Fibroblast of lung (primary cell): ENCODE measurements at regions not wholly inside any gene's neighbourhood (a gene's known extent, or its start where the extent isn't known, plus 50 kb on each side); places are given as distances from the start of the nearest gene placed in this dataset.

Experiments used
- DNase-seq, 2 donors: peaks; one replicate each; pipeline versions ENCODE4 v3.0.0 to v3.0.0-alpha.2; 2010; ENCODE audit warnings: low read depth in 2 of 2
- H2AFZ ChIP-seq: 2 replicates; pipeline ENCODE4 v1.5.1; 2012; ENCODE audit warnings: low read length, control low read depth, inconsistent platforms
- H3K27ac ChIP-seq: 2 replicates; pipeline ENCODE4 v1.5.1; 2011; ENCODE audit warnings: low read length, control low read depth; ENCODE audit not compliant: insufficient read depth
- H3K27me3 ChIP-seq: 2 replicates; pipeline ENCODE4 v1.5.1; 2011; ENCODE audit warnings: mild to moderate bottlenecking, low read length; ENCODE audit not compliant: control insufficient read depth, insufficient read depth
- H3K36me3 ChIP-seq: 2 replicates; pipeline ENCODE4 v1.5.1; 2011; ENCODE audit warnings: low read length; ENCODE audit not compliant: control insufficient read depth, insufficient read depth
- H3K4me1 ChIP-seq: 2 replicates; pipeline ENCODE4 v1.5.1; 2011; ENCODE audit warnings: low read length; ENCODE audit not compliant: control insufficient read depth, insufficient read depth; ENCODE audit errors: extremely low read depth
- H3K4me2 ChIP-seq: 2 replicates; pipeline ENCODE4 v1.5.1; 2011; ENCODE audit warnings: low read length, control low read depth; ENCODE audit not compliant: insufficient read depth; ENCODE audit errors: extremely low read depth
- H3K4me3 ChIP-seq, 4 experiments: fragments of 200-600 bp in 1 of 4; sonication (generic) in 1 of 4; replicated peaks in 1 of 4; 2 replicates each; pipeline ENCODE4 v1.5.1; 2011 to 2016; ENCODE audit warnings: low read length in 4 of 4, low read depth in 3 of 4, mild to moderate bottlenecking in 3 of 4, control low read depth in 2 of 4, inconsistent platforms in 1 of 4, mixed read lengths in 1 of 4; ENCODE audit not compliant: insufficient read depth in 1 of 4; ENCODE audit errors: control extremely low read depth in 1 of 4
- H3K79me2 ChIP-seq: 2 replicates; pipeline ENCODE4 v1.5.1; 2012; ENCODE audit warnings: mild to moderate bottlenecking, low read length, inconsistent platforms; ENCODE audit not compliant: control insufficient read depth, insufficient read depth
- H3K9ac ChIP-seq: 2 replicates; pipeline ENCODE4 v1.5.1; 2011; ENCODE audit warnings: mild to moderate bottlenecking, low read length, control low read depth; ENCODE audit not compliant: insufficient read depth
- H3K9me3 ChIP-seq: 2 replicates; pipeline ENCODE4 v1.5.1; 2012; ENCODE audit warnings: low read depth, low read length; ENCODE audit not compliant: control insufficient read depth, insufficient read depth
- H4K20me1 ChIP-seq: 2 replicates; pipeline ENCODE4 v1.5.1; 2011; ENCODE audit warnings: low read length; ENCODE audit not compliant: control insufficient read depth, insufficient read depth; ENCODE audit errors: extremely low read depth
- CTCF ChIP-seq, 2 donors: IDR thresholded peaks in 1 of 2; conservative IDR thresholded peaks in 1 of 2; 1 replicate in 1 of 2; 2 replicates in 1 of 2; pipeline ENCODE4 v1.5.1; 2011 to 2012; ENCODE audit warnings: low read length in 2 of 2, control low read depth in 1 of 2, inconsistent platforms in 1 of 2, low read depth in 1 of 2, mild to moderate bottlenecking in 1 of 2
- EZH2 ChIP-seq: IDR thresholded peaks from 2 replicates; pipeline ENCODE4 v1.5.1; 2012; ENCODE audit warnings: low read length, control low read depth, mild to moderate bottlenecking; ENCODE audit errors: missing control alignments

- Histone ChIP-seq H3K4me3 (no peak overlapping the region), H3K27ac (no peak overlapping the region), H3K36me3 (no peaks in the 10 kb centered on the region), H3K9ac (no peak overlapping the region), H3K9me3 (no peaks in the 10 kb centered on the region), H3K4me1 (no peaks in the 10 kb centered on the region), H3K79me2 (no peaks in the 10 kb centered on the region), H2AFZ (no peak overlapping the region), H3K27me3 (no peaks in the 10 kb centered on the region), H4K20me1 (no peaks in the 10 kb centered on the region), H3K4me2 (no peak overlapping the region)
- no peak for TF ChIP-seq EZH2
- no peak for TF ChIP-seq CTCF (conservative IDR thresholded peaks at IDR 0.05 in 1 of 2, IDR thresholded peaks at IDR 0.05 in 1 of 2; ENCODE audit: low read depth in 1 of 2, low read length in 2 of 2)
- no peak for DNase-seq
These were observed 141.4 kb upstream of the DGKB start for GRCh38 chr7:15043931-15044330.

- H3K27me3 ChIP-seq = no peaks in the 10 kb centered on the region
- no peaks in the 10 kb centered on the region for H3K36me3 ChIP-seq
- no peaks in the 10 kb centered on the region for H3K9me3 ChIP-seq
- H3K4me1 ChIP-seq = no peaks in the 10 kb centered on the region
- H3K79me2 ChIP-seq = no peaks in the 10 kb centered on the region
- no peak overlapping the region for H3K4me3 ChIP-seq
- H3K27ac ChIP-seq = no peak overlapping the region
- H3K4me2 ChIP-seq = no peak overlapping the region
- TF ChIP-seq EZH2 = no peak
- TF ChIP-seq CTCF (conservative IDR thresholded peaks at IDR 0.05 in 1 of 2, IDR thresholded peaks at IDR 0.05 in 1 of 2; ENCODE audit: low read depth in 1 of 2, low read length in 2 of 2) = no peak
- H3K9ac ChIP-seq = no peak overlapping the region
- no peak overlapping the region for H2AFZ ChIP-seq
- no peaks in the 10 kb centered on the region for H4K20me1 ChIP-seq
- DNase-seq = no peak
These were observed 139.9 kb upstream of the DGKB start for GRCh38 chr7:15042285-15043065.

- no peak overlapping the region for H3K27ac ChIP-seq
These were observed 138.7 kb upstream of the DGKB start for GRCh38 chr7:15041226-15041625.

More at GRCh38 chr7:15041226-15041625, 138.7 kb upstream of the DGKB start:
- Histone ChIP-seq H4K20me1 (no peaks in the 10 kb centered on the region), H3K9ac (no peak overlapping the region), H3K36me3 (no peaks in the 10 kb centered on the region), H3K79me2 (no peaks in the 10 kb centered on the region), H3K4me1 (no peaks in the 10 kb centered on the region), H3K4me2 (no peak overlapping the region), H3K27me3 (no peaks in the 10 kb centered on the region), H3K9me3 (no peaks in the 10 kb centered on the region), H2AFZ (no peak overlapping the region), H3K4me3 (no peak overlapping the region)
- DNase-seq = peak; percentile 4 to 50
- no peak for TF ChIP-seq EZH2
- TF ChIP-seq CTCF (conservative IDR thresholded peaks at IDR 0.05 in 1 of 2, IDR thresholded peaks at IDR 0.05 in 1 of 2; ENCODE audit: low read depth in 1 of 2, low read length in 2 of 2) = no peak
